CD4-positive, alpha-beta T cell treated with Interferon gamma for 1 hour (primary cell): ENCODE measurements at regions not wholly inside any gene's neighbourhood (a gene's known extent, or its start where the extent isn't known, plus 50 kb on each side); places are given as distances from the start of the nearest gene placed in this dataset.

Experiments used
- DNase-seq: peaks from one replicate; pipeline ENCODE4 v3.0.0-alpha.2; 2020

DNA sequence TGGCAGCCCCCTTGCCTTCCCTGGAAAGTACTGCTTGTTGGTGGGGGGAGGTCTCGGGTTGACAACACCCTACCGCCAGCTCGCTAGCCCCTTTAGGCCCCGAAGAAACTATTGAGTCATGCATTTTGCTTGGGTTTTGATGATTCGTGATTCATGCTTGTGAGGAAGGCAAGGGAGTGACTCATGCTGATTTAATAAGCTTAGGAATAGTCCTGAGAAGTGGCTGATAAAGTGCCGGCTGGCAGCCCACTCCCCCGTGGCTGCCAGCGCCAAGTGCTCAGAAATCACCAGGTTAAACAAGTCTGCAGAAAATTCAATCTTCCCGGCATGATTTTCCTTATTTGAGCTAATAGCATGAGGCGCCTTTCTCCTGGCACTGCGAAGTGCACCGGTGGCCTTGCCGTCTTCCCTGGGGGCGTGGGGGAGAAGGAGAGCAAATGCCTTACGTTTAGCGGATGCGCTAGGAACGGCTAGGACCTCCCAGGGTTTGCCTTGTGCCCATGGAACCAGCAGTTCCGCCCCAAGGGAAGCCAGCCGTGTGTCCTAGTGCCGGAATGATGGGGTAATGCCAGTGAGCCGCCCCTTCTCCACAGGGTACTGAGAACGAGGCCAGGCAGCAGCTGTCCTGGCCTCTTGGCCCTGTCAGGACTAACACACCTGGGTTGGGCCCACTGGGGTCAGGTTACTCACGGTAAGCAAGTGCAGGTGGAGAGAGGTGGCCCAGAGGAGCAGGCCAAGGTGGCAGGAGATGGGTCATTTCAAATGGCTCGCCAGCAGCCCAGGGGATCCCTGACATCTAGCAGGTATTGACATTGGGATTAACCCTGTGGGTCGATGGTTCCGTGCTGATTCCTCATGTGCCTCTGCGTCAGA lies 151.9 kb downstream of the MACROH2A1 start:
- DNase-seq, result no peak

GRCh38 chr5:135246605-135246922 lies 152.5 kb downstream of the MACROH2A1 start:
- DNase-seq, result no peak

GRCh38 chr5:135245521-135246499 lies 153.2 kb downstream of the MACROH2A1 start:
- DNase-seq, result peak; percentile 19

DNA sequence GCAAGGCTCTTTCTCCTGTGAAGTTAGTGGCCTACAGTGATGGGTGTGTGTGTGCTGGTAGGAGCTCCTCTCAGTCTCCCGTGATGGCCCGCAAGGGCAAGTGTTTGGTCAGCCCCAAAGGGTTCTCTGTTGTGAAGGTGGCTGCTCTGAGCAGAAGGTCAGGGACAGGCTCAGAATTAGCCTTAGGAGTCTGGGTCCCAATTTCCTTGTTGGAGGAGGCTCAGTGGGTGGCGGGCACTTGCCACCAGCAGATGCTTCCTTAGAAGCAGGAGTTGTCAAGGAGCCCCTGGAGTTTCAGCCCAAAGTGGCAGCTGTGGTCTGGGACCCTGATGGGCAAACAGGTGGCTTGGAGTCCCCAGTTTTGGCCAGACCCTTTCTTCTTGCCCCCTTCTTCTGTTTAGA lies 154.4 kb downstream of the MACROH2A1 start:
- no peak for DNase-seq

- no peak for DNase-seq
Observed at GRCh38 chr5:135243556-135244285, 155.3 kb downstream of the MACROH2A1 start.

DNA sequence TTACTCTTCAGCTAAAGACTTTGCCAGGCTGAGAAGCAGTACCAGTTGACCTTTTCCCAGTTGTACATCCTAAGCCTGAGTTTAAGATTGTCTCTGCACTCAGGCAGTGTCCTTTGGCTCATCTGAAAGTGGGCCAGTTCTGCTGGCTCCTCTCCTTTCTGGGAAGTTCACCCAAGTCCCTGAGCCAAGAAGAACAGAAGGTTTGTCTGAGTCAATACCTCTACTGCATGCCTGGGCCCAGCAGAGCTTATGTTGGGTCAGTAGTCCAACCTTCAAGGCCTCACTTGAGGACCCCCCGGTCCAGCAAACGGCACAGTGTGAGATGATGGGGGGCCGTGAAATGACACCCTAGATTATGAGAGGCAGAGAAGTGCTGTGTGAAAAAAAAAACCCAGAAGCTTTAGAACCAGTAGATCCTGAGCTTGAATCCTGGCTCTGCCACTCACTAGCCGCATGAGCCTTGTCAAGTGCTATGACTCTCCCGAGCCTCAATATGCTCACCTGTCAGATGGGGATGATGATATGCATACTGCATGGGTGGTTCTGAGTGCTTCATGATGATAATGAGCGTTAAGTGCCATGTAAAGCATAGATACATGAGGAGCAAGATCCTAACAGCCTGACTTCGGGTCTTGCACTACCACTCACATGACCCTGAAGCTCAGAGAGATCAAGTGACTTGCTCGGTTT lies 156.0 kb downstream of the MACROH2A1 start:
- no peak for DNase-seq

DNA sequence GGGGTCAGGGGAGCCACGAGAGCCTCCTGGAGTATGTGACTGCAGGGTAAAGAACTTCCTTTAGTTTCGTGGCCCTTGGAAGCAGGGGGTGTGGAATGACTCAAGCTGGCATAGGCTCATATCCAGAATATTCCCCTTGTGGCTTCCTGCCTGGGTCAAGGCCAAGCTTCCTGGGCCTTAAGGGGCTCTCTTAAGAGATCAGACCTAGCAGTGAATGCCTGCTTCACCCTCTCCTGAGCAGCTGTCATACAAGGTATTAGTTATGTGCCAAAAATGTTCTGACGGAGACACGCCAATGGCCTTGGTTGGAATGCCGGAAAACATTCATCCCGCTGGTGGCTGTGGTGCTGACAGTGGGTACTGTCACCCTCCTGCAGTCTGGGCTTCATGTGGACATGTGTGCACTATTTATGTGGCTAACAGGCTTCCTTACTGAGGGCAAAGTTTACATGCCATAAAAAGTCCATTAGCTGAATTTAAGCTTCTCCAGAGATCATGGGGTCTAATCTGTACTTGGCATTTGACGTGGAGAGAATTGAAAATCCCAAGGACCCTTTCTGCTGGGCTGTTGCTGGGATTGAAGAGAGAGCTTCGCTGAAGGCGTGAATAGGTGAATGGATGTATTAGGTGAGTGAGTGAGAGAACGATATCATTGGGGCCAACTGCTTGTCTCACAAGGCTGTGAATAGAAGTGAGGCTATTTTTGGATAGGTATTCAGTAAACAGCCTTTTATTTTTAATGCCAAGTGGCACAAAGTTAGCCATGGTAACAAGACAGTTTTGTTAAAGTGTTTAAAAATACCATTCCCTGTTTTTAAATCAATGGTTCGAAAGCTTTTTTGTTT lies 156.8 kb downstream of the MACROH2A1 start:
- no peak for DNase-seq

DNA sequence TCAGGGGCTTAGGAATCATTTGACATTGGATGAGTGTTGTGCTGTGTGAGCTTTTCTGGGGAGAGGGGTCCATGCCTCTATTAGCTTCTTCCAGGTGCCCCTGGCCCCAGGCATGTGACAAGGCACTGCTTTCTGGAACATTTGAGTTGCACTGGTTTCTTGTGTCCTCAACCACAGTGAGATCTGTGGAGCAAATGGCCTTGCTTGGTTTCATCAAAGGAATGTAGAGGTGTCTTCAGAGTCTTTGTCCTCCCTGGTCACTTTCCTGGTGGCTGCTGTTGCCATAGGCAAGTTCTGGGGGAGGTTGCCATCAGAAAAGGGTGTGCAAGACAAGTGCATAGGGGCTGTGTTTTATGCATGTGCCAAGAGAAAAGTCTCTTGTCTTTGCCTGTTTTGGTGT lies 157.5 kb downstream of the MACROH2A1 start:
- no peak for DNase-seq

DNA sequence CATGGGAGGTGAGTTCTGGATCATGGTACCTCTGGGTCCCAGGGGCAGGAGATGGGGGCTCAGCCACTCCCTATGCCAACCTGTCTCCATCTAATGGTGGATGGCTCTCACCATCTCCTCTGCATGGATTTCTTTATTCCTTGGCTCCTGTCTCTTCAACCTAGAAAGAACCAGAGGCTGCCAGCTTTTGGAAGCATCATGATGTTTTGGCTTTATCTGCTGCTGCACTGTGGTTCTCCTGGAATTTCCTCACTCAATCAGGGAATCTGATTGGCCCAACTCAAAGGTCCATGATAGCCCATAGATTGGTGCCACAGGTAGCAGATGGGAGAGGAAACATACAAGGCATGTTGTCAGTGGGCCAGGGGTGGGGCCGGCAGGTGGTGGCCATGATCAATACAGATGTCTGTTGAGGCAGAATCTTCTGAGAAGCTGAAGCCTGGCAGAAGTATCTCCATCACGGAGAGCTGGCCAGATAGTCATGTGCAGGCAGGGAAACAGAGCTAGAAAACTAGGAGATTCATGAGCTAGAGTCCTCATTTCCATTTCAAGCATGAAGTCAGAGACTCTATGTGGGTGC lies 158.2 kb downstream of the MACROH2A1 start:
- no peak for DNase-seq

GRCh38 chr5:135240283-135240633 lies 158.8 kb downstream of the MACROH2A1 start:
- DNase-seq, result no peak

DNA sequence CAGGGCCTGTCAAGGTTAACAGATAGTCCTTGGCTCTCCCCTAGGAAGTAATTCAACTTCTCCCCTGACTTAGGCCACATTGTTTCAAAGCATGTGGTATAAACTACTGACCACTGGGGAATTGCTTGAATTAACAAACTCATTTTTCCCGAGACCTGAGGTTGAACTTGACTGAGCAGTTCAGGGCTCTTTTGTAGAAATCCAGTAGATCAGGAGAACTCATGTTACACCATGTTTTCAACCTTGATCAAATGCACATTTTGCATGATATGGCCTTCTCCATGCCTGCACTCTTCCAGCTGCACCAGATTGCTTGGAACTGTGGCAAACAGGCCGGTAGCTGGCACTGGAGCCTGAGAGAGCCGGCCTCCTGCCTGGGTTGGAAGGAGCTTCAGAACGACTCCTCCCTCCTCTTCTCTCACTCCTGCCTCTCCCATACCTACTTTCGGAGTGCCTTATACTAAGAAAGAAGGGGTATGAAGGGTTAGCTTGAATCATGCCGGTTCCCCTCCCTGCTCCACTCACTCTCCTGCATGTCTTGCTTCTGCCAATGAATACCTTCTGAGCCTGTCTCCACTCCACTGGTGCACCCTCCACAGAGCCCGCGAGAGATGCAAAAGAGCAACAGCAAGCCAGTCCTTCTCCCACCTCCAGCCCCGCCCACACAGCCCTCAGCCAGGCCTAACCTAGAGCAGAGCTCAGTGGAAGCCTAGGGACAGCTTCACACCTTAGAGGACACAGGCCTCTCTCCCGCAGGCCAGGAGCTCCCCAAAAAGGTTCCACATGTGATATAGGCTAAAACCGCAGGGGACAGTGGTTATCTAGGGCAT lies 159.4 kb downstream of the MACROH2A1 start:
- DNase-seq, result no peak

DNA sequence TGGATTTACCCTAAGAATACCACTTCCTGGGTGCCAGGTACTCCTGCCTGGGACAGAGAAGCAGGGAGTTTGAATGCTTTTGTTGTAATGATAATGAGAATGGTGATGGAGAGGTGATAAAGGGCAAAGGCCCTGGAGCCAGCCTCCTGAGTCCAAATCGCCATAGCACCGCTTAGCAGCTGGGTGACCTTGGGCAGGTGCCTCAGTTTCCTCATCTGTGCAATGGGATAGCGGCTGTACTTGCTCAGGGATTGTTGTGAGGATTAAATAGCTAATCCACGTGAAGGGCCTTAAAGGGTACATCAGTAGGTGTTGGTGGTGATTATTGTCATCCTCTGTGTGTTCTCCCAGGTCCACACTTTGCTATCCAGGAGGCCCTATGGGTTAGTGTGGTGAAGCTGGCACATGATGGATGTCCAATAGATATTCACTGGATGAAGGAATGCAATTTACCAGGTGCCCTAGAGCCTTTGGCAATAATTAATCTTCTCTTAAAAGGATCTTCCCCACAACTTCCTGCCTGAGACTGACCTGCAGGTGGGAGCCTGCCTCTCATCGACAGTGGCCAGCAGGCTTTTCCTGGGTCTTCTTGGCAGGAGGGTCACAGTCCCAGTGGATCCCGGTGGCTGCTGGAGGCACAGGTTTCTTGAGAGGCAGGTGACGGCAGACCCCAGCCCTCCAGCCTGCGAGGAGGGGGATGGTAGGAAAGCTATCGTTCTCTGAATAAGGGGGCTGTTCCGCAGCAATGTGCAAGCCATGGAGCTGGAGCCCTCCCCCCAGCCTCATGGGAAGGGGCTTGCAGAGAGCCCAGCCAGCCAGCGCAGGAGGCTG lies 160.2 kb downstream of the MACROH2A1 start:
- DNase-seq, result no peak

DNA sequence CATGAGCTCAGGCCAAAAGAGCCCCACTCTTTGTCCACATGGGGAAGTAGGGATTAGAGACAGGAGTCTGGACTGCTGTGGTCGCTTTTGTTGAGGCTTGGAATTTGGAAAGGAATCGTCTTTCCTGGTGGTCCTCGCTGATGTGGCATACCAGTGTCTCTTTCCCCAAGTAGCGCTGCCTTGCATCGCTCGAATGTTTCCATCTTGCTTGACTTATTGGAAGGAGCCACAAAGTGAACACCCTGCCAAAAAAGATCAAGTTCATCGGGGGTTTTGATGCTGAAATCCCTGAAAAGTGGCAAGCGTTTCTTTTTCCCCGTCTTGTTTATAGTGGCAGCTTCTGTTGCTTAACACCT lies 161.3 kb downstream of the MACROH2A1 start:
- DNase-seq, result no peak

DNA sequence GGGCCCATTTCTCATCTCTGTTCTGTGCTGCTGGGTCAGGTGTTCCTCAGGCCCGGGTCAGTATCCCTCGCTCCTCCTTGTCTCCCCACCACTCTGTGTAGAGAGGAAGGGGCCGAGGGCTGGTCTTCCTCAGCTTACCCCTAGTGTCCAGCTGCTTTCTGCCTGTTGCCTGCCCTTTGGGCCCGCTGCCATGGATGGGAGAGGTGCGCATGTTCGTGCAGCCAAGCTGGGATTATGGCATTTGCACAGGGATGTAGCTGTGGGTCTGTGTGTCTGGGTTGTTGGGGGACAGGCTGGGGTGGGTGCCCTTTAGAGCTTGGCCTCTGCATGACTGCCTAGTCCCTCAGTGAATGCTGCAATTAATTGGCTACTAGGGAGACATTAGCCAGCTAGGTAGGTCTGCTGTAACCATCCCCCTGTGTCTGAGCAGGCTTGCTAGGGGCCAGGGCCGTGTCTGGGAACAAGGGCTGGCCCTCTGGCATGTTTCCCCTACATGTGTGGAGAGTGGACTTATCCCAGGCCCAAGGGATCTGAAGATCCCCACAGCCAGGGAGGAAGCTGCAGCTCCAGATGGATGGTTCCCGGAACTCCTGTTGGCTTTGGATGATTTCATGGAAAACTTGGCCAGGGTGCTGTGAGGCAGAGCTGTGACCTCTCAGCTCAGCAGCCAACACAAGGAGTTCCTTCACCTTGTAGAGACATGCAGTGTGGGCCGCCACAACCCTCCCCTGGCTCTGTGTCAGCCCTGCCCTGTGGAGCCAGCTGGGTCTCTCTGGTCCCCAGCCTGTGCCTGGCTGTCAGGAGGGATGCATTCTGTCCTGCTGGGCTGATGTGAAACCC lies 161.9 kb downstream of the MACROH2A1 start:
- DNase-seq, result no peak

DNA sequence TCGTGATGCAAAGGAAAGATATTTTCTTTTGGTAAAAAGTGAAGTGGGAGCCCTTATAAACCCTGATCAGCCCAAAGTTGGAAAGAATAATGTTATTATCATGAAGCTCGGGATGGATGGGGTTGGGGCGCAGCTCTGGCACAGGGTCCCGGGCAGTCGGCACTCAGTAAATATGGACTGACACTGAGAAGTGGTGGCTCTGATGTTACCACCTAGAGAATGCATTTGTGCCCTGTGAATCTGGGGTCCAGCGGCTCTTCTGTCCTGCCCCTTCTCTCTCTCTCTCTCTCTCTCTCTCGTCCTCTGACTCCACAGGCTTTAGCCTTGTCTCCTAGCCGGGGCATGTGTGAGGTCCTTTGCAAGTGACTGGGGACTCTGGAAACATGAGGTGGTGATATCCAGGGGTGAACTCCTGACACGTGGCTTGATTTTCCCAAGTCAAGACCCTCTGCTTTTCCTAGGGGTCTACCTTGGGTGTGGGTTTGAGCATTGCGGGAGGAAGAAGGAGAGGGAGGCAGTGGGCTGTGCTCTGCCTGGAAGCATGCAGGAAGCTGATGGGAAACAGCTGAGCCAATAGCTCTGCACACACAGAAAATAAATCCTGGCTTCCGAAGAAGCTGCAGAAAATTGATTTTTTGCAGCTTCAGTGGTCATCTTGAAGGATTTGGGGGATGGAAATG lies 162.7 kb downstream of the MACROH2A1 start:
- DNase-seq, result no peak

GRCh38 chr5:135235551-135236227 lies 163.3 kb downstream of the MACROH2A1 start:
- DNase-seq, result no peak

DNA sequence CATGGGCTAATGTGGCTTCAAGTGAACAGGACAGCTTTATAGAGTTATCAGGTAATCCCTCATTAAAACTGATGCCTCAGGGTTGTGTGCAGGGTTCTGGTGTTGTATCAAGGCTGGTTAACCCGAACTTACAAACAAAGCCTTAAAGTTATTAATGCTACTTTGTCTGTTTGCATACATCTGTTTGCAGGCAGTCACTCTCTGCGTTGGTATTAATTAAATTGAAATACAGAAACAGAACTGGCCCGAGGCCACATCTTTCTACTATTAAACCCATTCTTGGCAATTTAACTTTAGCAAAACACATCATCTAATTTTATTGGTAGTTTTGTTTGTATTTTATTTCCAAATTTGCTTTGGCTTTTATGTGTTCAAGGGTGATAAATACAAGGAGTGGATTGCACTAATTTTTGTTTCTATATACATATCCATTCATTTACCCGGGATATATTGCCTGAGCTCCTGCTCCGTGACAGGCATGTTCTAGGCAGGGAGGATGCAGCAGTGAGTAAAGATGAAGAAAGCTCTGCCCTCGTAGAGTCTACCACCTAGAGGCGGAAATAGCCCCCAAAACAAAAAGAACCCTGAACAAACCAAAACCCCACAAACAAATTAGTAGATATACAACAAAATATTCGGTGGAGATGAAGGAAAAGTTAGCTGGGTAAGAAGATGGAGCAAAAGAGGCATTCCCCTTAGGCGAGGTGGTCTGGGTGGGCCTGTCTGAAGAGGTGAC lies 164.2 kb downstream of the MACROH2A1 start:
- DNase-seq, result no peak
